ENCODE measurements at regions not wholly inside any gene's neighbourhood (a gene's known extent, or its start where the extent isn't known, plus 50 kb on each side); places are given as distances from the start of the nearest gene placed in this dataset.

DNA sequence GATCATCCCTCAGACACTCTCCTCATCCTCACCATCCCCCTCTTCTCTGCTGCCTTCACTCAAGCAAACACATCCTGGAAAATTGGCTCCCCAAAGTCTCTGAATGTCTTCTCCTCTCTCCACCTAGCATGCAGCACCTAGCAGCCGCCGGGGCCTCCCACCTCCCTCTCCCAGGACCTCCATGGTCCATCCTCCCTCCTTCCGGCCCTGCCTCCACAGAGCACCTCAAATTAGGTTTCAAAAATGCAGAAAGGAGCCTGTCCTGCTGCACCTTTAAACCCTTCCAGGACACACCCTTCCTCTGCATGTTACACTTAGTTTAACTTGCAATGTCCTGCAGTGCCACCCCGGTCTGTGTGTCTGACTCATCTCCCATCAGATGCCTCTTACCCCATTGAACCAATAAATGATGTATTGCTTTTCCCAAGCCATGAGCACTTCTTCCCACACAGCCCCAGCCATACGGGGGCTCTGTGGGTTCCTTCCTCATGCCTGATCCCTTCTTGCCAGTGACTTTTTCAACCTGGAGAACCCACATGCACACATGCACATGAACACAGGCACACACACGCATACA, 582.5 kb upstream of the MGMT start:
- DNase-seq: no peak
- H3K36me3 ChIP-seq (ENCODE audit: control insufficient read depth in 1 of 2, insufficient read depth in 2 of 2, low read depth in 1 of 2, low read length in 2 of 2): no peaks in the 10 kb centered on the region
- peaks cover 20% of the 10 kb centered on the region for H3K9me3 ChIP-seq (ENCODE audit: control insufficient read depth, low read length)
- H2BK5ac ChIP-seq (ENCODE audit: low read depth, low read length, poor library complexity, severe bottlenecking): no peak overlapping the region
- no peaks in the 10 kb centered on the region for H3K79me1 ChIP-seq (replicated peaks; ENCODE audit: low read length, poor library complexity, severe bottlenecking)
- H4K91ac ChIP-seq (ENCODE audit: low read length): no peak overlapping the region
- no peaks in the 10 kb centered on the region for H3K4me1 ChIP-seq (ENCODE audit: control insufficient read depth, insufficient read depth, low read depth, low read length)
- 65% methylated on average over 6 of the region's 6 CpGs for WGBS
- H3K4me2 ChIP-seq (ENCODE audit: low read length, poor library complexity, severe bottlenecking): no peak overlapping the region
- H2BK12ac ChIP-seq (ENCODE audit: low read length in 2 of 2): no peak overlapping the region
- H3K9ac ChIP-seq (ENCODE audit: low read length): no peak overlapping the region
- H2BK120ac ChIP-seq (ENCODE audit: low read depth, low read length): no peak overlapping the region
- no peak overlapping the region for H2BK15ac ChIP-seq (ENCODE audit: low read depth, poor library complexity, severe bottlenecking)
- no peak overlapping the region for H3K23ac ChIP-seq (ENCODE audit: low read length in 2 of 2)
- no peak overlapping the region for H3K27ac ChIP-seq (ENCODE audit: low read length, poor library complexity, severe bottlenecking)
- no peak overlapping the region for H2AK5ac ChIP-seq (ENCODE audit: low read length, severe bottlenecking)
- H2AFZ ChIP-seq (ENCODE audit: low read depth, low read length): no peak overlapping the region
- no peak overlapping the region for H4K8ac ChIP-seq (ENCODE audit: low read length)
- no peak overlapping the region for H3K14ac ChIP-seq (ENCODE audit: low read length in 2 of 2)
- H3K27me3 ChIP-seq (ENCODE audit: control insufficient read depth in 1 of 2, insufficient read depth in 1 of 2, low read length in 2 of 2): no peaks in the 10 kb centered on the region
- no peak overlapping the region for H3K4ac ChIP-seq (ENCODE audit: low read depth in 1 of 2, low read length in 2 of 2)
- no peak overlapping the region for H3K4me3 ChIP-seq (ENCODE audit: insufficient read depth in 1 of 2, low read depth in 1 of 2, low read length in 2 of 2)
- H3K18ac ChIP-seq (ENCODE audit: low read depth in 1 of 2, low read length in 2 of 2): no peak overlapping the region

DNA sequence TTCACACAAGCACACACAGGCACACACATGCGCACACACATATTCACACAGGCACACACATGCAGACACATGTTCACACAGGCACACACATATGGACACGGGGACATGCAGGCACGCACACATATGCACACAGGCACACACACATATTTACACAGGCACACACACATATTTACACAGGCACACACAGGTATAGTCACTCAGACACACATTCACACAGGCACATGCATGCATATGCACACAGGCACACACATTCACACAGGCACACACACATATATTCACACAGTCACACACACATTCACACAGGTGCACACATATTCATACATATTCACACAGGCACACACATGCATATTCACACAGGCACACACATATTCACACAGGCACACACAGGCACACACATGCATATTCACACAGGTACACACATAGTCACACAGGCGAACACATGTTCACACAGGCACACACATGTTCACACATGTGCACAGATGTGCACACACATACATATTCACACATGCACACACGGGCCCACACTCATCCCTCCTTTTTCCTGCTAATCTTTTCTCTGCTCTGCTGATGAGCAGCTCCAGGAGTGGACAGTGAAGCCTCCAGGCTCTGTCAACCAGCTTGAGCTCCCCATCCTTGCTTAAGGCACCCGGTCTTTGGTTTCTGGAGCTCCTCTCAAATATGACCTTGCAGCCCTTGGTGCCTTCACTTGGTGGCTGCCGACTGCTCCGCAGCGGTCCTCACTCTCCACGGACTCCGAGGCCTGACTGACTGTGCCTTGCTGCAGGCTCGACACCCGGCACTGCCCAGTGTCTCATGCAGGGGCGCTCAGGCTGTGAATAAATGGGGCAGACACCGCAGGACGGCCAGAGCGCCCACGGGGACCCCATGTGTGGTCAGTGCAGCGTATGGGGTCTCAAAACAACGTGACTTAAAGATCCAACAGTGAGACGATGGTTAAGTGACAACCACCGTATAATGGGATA, 581.2 kb upstream of the MGMT start:
- Histone ChIP-seq H3K4me1 (ENCODE audit: control insufficient read depth, insufficient read depth, low read depth, low read length) (no peaks in the 10 kb centered on the region), H2AK5ac (ENCODE audit: low read length, severe bottlenecking) (no peak overlapping the region), H2BK5ac (ENCODE audit: low read depth, low read length, poor library complexity, severe bottlenecking) (peak overlapping the region; percentile 24), H3K18ac (ENCODE audit: low read depth in 1 of 2, low read length in 2 of 2) (no peak overlapping the region), H3K4me2 (ENCODE audit: low read length, poor library complexity, severe bottlenecking) (no peak overlapping the region), H3K9ac (ENCODE audit: low read length) (no peak overlapping the region), H3K23ac (ENCODE audit: low read length in 2 of 2) (no peak overlapping the region), H2AFZ (ENCODE audit: low read depth, low read length) (no peak overlapping the region), H4K91ac (ENCODE audit: low read length) (no peak overlapping the region), H2BK120ac (ENCODE audit: low read depth, low read length) (no peak overlapping the region), H3K27ac (ENCODE audit: low read length, poor library complexity, severe bottlenecking) (no peak overlapping the region), H3K36me3 (ENCODE audit: control insufficient read depth in 1 of 2, insufficient read depth in 2 of 2, low read depth in 1 of 2, low read length in 2 of 2) (no peaks in the 10 kb centered on the region), H2BK12ac (ENCODE audit: low read length in 2 of 2) (no peak overlapping the region), H3K4me3 (ENCODE audit: insufficient read depth in 1 of 2, low read depth in 1 of 2, low read length in 2 of 2) (peak overlapping the region in 1 of 2 experiments; percentile 24), H4K8ac (ENCODE audit: low read length) (no peak overlapping the region), H3K4ac (ENCODE audit: low read depth in 1 of 2, low read length in 2 of 2) (no peak overlapping the region), H3K27me3 (ENCODE audit: control insufficient read depth in 1 of 2, insufficient read depth in 1 of 2, low read length in 2 of 2) (no peaks in the 10 kb centered on the region), H3K79me1 (replicated peaks; ENCODE audit: low read length, poor library complexity, severe bottlenecking) (no peaks in the 10 kb centered on the region), H2BK15ac (ENCODE audit: low read depth, poor library complexity, severe bottlenecking) (no peak overlapping the region), H3K14ac (ENCODE audit: low read length in 2 of 2) (no peak overlapping the region), H3K9me3 (ENCODE audit: control insufficient read depth, low read length) (peaks cover 32% of the 10 kb centered on the region)
- 88% methylated on average over 21 of the region's 22 CpGs for WGBS
- DNase-seq: no peak

DNA sequence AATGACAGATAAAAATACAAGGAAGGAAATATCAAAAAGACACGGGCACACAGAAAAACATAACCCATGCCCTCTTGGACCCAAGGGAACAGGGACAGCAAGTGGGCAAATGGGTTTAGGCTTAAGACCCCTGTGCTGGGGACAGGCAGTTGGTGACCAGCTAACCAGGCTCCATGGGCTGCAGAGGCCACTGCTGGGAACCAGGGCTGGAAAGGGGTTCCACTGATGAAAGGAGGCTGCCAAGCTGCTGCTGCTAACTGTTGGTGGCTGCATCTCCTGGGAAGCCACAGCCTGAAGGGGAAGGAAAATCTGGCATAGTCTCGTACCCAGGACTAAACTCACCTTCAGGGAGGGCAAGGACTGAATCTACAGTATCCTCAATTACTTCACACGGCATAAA, 579.2 kb upstream of the MGMT start:
- Histone ChIP-seq H3K4ac (ENCODE audit: low read depth in 1 of 2, low read length in 2 of 2) (no peak overlapping the region), H2BK5ac (ENCODE audit: low read depth, low read length, poor library complexity, severe bottlenecking) (no peak overlapping the region), H4K91ac (ENCODE audit: low read length) (no peak overlapping the region), H3K36me3 (ENCODE audit: control insufficient read depth in 1 of 2, insufficient read depth in 2 of 2, low read depth in 1 of 2, low read length in 2 of 2) (no peaks in the 10 kb centered on the region), H3K4me2 (ENCODE audit: low read length, poor library complexity, severe bottlenecking) (no peak overlapping the region), H4K8ac (ENCODE audit: low read length) (no peak overlapping the region), H3K27me3 (ENCODE audit: control insufficient read depth in 1 of 2, insufficient read depth in 1 of 2, low read length in 2 of 2) (no peaks in the 10 kb centered on the region), H3K4me1 (ENCODE audit: control insufficient read depth, insufficient read depth, low read depth, low read length) (no peaks in the 10 kb centered on the region), H3K23ac (ENCODE audit: low read length in 2 of 2) (no peak overlapping the region), H3K4me3 (ENCODE audit: insufficient read depth in 1 of 2, low read depth in 1 of 2, low read length in 2 of 2) (no peak overlapping the region), H2AK5ac (ENCODE audit: low read length, severe bottlenecking) (no peak overlapping the region), H3K18ac (ENCODE audit: low read depth in 1 of 2, low read length in 2 of 2) (no peak overlapping the region), H3K79me1 (replicated peaks; ENCODE audit: low read length, poor library complexity, severe bottlenecking) (no peaks in the 10 kb centered on the region), H3K9ac (ENCODE audit: low read length) (no peak overlapping the region), H2BK15ac (ENCODE audit: low read depth, poor library complexity, severe bottlenecking) (no peak overlapping the region), H2BK120ac (ENCODE audit: low read depth, low read length) (no peak overlapping the region), H2AFZ (ENCODE audit: low read depth, low read length) (no peak overlapping the region), H3K27ac (ENCODE audit: low read length, poor library complexity, severe bottlenecking) (no peak overlapping the region), H3K14ac (ENCODE audit: low read length in 2 of 2) (no peak overlapping the region), H3K9me3 (ENCODE audit: control insufficient read depth, low read length) (peaks cover 37% of the 10 kb centered on the region), H2BK12ac (ENCODE audit: low read length in 2 of 2) (no peak overlapping the region)
- WGBS: 72% methylated on average over 2 of the region's 3 CpGs
- no peak for DNase-seq

DNA sequence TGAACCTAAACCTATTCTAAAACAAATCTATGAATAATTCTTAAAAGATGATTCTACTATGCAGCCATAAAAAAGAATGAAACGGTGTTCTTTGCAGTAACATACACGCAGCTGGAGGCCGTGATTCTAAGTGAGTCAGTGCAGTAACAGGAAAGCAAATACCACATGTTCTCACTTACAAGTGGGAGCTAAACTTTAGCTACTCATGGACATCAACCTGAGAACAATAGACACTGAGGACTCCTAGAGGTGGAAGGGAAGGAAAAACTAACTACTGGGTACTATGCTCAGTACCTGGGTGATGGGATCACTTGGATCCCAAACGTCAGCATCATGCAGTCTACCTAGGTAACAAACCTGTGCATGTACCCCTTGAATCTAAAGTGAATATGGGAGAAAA, 575.0 kb upstream of the MGMT start:
- H2BK5ac ChIP-seq (ENCODE audit: low read depth, low read length, poor library complexity, severe bottlenecking): no peak overlapping the region
- H3K4me2 ChIP-seq (ENCODE audit: low read length, poor library complexity, severe bottlenecking): no peak overlapping the region
- H4K91ac ChIP-seq (ENCODE audit: low read length): no peak overlapping the region
- 77% methylated on average over 4 of the region's 4 CpGs for WGBS
- H3K4me1 ChIP-seq (ENCODE audit: control insufficient read depth, insufficient read depth, low read depth, low read length): no peaks in the 10 kb centered on the region
- H3K27me3 ChIP-seq (ENCODE audit: control insufficient read depth in 1 of 2, insufficient read depth in 1 of 2, low read length in 2 of 2): no peaks in the 10 kb centered on the region
- H2BK15ac ChIP-seq (ENCODE audit: low read depth, poor library complexity, severe bottlenecking): no peak overlapping the region
- no peak overlapping the region for H3K4me3 ChIP-seq (ENCODE audit: insufficient read depth in 1 of 2, low read depth in 1 of 2, low read length in 2 of 2)
- no peak overlapping the region for H3K27ac ChIP-seq (ENCODE audit: low read length, poor library complexity, severe bottlenecking)
- no peaks in the 10 kb centered on the region for H3K36me3 ChIP-seq (ENCODE audit: control insufficient read depth in 1 of 2, insufficient read depth in 2 of 2, low read depth in 1 of 2, low read length in 2 of 2)
- H3K23ac ChIP-seq (ENCODE audit: low read length in 2 of 2): no peak overlapping the region
- H3K9ac ChIP-seq (ENCODE audit: low read length): no peak overlapping the region
- no peak overlapping the region for H3K14ac ChIP-seq (ENCODE audit: low read length in 2 of 2)
- no peak overlapping the region for H4K8ac ChIP-seq (ENCODE audit: low read length)
- H3K79me1 ChIP-seq (replicated peaks; ENCODE audit: low read length, poor library complexity, severe bottlenecking): no peaks in the 10 kb centered on the region
- H2BK12ac ChIP-seq (ENCODE audit: low read length in 2 of 2): no peak overlapping the region
- H2AK5ac ChIP-seq (ENCODE audit: low read length, severe bottlenecking): no peak overlapping the region
- no peak overlapping the region for H2BK120ac ChIP-seq (ENCODE audit: low read depth, low read length)
- no peak overlapping the region for H3K18ac ChIP-seq (ENCODE audit: low read depth in 1 of 2, low read length in 2 of 2)
- peaks cover 37% of the 10 kb centered on the region for H3K9me3 ChIP-seq (ENCODE audit: control insufficient read depth, low read length)
- no peak for DNase-seq
- no peak overlapping the region for H2AFZ ChIP-seq (ENCODE audit: low read depth, low read length)
- H3K4ac ChIP-seq (ENCODE audit: low read depth in 1 of 2, low read length in 2 of 2): no peak overlapping the region

Data from mesenchymal stem cell (in vitro differentiated cells and primary cell).